ENCODE measurements at regions not wholly inside any gene's neighbourhood (a gene's known extent, or its start where the extent isn't known, plus 50 kb on each side); places are given as distances from the start of the nearest gene placed in this dataset.

DNA sequence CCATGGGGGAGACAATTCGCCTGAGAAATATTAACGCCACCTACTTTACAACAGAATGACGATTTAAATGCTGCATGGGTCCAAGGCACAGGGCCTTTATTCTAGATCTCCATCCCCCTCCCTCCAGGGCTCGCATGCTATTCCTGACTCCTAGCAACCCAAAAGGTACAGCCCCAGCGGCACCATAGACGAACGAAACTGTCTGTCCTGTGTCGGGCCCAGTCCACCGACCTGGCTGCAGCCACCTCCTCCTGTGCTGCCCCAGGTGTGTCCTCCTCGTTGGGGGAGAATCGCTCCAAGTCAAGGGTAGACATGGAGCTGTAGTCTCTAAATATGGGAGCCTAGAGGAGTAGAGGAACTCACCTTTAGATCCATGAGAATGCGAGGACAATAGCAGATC, 196.5 kb downstream of the TOMM20 start:
- DNase-seq, result no peak

DNA sequence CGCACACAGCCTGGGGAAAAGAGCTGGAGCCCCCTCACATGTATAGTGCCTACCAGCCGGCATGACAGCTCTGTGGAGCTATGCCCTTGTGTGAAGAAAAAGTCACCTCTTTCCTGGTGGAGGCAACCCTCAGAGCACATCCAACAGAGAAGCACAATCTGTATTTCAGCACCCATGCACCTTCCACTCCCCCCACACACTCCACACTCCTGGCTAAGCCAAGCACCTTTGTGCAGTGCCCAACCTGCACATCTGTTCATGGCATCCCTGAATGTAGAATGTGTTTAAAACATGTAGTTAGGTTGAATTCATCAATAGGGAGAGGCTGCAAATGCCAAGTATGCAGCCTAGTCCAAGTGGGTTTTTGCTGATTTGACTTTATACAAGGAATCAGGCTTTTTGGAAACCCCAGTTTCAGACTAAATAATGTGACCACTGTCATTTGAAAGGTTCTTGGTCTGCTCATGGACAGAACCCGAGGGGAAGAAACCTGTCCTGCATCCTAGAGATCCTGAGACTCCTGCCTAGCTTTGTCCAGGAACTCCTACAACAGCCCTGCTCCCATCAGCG, 197.1 kb downstream of the TOMM20 start:
- no peak for DNase-seq

DNA sequence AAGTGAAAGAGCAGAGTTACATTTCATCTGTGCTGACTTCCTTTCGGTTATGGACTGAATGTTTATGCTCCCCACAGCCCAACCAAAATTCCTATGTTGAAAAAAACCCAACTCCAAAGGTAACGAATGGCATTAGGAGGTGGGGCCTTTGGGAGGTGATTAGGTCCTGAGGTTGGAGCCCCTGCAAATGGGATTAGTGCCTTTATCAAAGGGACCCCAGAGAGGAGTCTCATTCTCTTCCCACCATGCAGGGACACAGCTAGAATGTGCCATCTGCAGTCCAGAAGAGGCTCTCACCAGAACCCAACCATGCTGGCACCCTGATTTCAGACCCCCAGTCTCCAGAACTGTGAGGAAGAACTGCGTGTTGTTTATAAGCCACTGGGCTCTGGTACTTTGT, 199.3 kb downstream of the TOMM20 start:
- no peak for DNase-seq

DNA sequence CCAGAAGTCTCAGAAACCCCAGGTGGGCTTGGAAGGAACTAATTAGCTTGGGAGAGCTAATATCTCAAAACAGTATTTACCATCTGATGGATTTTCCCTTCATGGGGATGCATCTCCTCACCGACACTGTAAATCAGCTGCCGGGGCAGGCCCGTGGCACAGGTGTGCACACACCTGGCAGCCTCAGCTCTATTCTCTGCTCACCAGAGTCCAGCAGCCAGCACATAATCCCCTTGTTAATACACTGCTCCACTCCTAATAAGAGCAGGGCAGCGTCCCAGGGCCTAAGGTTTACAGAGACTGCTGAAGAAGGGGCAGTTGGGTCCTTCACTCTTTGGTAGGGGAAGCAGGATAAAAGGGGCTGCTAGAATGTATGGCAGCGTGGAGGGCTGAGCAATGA, 200.0 kb downstream of the TOMM20 start:
- no peak for DNase-seq

DNA sequence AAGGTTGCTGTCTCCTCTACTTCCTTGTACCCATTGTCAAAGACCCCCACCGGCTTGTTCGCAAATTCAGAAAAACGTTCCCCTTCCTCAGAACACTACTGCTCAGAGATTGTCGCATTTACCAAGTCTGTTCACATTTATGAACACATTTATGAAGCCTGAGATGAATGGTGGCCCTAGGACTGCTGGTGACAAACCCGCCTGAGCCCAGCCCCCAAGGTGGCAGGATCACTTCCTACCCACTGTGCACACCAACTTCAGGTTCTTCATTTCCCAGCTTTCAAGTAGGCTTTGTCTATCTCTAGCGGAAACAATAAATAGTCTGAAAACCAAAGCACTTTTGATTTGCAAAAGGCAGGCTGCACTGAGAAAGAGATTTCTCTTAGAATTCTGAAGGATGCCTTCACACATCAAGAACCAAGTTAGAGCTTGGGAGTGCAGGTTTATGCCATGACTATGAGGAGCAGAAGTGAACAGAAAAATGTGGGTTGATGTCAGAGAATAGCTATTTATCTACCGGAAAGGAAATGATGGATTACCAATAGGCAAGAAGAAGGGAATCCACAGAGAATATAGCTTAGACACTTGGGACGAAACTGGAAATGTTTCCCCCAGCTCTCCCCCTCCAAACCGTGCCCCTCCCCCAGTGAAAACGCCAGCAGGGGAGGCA, 200.5 kb downstream of the TOMM20 start:
- peak; percentile 76 for DNase-seq

DNA sequence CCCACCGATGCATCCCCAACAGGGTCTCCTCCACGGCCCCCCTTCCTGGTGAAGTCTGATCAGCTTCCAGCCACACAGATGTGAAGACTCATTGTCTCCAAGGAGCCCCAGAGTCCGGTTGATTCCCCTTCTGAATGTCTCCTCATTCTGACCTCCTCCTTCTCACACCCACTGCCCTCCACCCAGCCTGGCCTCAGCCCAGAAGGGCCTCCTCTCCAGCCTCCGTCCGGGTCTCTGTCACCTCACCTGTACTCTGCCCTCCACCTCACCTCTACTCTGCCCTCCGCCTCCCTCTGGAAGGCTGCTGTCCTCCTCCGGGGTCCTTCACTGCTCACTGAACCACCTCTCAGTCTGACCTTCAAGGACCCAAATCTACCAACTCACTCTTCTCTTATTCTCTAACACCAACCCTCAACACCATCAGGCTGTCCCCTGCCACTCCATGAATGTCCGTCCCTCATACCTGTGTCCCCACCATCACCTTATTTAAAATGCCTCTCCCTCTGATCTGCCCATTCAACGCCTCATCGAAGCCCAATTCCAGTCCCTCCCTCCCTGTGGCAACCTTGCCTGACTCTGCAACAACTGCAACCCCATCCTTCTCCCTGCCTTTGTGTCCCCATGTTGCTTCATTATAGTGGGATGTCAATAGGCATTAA, 201.2 kb downstream of the TOMM20 start:
- DNase-seq, result no peak

DNA sequence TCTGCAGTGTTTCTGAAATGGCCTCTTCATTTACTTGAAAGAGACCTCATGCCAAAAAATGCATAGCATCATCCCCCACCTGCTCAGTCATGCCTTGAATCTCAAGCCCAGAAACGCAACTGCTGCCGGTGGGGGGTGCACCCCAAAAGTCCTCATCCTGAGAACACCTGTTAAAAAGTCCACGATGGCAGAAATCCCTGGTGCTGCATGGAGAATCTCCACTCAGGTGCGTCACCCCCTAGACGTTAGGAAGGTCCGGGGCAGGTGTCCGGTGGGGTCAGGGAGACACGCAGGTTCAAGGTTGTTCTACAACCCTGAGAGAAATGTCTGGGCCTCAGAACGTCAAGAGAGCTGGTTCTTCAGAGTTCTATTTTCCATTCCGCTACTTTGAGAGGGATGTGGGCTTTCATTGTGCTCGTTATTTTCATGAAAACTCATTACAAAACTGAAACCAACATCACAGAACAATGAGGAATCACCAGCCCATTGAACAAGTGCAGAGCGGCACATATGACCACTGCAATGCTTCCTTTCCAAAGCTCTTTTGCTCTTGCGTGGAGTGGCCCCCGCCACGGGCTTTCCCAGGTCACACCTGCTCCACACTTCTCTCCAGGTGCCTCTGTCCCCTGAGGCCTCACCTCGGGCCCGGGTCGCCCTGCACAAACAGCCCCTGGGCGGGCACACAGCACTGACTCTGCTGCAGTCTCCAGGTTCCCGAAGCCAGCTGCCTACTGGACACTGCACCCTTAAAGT, 201.9 kb downstream of the TOMM20 start:
- DNase-seq, result no peak

DNA sequence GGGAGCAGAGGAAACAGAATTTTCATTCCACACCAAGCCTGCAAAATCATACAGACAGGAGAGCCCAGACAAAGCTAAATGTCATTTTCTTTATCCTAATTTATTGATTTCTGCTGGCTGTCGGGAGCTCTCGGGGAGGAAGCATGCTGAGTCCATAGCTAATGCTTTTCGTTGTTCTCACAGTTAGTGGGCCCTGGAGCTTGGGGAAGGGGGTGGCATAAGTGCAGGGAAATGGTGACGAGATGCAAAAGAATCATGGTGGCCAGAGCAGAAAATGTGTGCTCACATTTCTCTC, 202.4 kb downstream of the TOMM20 start:
- DNase-seq, result no peak

DNA sequence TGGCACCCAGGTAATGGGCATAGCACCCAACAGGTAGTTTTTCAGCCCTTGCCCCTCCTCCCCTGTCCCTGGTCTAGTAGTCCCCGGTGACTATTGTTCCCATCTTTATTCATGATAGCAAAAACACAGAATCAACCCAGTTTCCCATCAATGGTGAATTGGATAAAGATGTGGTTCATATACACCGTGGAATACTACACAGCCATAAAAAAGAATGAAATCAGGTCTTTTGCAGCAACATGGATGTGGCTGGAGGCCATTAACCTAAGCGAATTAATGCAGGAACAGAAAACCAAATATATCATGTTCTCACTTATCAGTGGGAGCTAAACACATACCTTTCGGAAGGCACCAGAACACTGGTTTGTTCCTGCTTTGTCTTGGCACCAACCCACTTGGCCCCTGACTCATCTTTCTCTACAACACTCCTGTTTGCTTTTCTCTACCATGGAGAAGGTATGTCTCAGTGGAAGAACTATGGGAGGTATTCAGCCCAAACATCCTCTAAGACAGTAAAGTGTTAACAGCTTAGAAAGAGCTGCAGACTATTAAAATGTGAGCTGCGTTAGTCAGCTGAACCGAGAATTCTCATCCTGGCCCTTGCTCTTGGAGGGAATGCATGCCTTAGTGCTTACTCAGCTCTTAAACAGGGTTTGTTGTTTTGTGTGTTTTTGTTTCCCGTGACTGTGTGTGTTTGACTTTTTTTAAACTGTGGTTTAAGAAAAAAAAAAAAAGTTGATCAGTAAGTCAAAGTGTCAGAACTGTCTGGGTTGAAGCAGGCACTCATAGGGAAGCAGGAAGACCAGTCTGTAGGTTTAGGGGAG, 203.0 kb downstream of the TOMM20 start:
- peak; percentile 100 for DNase-seq

DNA sequence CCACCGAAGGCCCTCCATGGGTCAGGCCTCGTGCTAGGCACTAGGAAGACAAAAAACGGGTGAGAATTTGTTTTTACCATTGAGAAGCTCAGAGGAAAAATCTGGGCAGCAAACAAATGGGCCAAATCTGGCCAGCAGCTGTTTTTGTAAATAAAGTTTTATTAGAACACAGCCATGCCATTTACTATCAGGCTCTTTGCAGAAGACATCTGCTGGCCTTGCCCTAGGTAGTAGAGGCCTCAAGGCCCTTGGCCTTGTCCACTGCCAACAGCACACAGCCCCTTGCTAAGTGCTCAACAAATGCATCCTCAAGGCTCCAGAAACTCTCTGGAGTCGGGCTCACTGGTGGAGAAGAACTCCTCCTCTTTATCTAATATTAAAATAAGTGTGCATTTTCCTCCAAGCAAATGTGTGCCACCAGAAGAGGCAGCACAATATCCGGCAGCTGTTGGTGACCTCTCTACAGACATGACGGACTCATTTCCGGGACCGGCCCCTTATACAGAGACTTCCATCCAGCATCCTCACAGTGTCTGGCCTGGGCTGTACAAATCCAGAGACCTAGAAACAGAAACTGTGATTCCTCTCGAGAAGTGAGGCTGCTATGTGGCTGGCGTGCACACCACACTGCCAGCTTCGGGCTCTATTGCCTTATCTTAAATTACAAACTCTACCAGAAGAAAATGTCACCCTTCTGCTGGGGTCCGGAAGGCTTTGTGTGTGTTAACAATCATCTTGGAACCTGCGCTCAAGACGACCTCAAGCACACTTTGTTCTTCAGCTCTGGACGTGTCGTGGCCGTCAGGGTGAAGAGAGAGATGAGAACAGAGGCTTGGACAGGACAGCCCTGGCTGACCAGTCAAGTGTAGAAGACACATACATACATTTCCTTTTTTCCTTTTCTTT, 203.9 kb downstream of the TOMM20 start:
- DNase-seq, result no peak

DNA sequence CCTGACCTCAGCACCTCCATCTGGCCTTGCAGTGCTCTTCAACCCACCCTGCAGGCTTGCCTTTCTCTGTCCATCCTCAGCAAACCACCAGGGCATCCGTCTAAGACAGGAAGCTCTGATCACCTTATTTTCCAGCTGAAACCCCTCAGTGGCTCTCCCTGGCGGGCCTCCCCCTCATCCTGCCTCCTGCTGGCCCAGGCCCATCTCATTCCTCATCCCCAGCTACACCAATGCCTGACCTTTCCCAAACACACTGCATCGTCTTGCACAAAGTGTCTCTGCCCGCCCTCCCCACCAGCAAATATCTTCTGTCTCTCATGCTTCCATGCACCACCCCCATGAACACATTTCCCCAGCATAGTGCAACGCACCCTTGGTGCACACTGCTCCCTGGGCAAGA, 205.0 kb downstream of the TOMM20 start:
- DNase-seq, result no peak

DNA sequence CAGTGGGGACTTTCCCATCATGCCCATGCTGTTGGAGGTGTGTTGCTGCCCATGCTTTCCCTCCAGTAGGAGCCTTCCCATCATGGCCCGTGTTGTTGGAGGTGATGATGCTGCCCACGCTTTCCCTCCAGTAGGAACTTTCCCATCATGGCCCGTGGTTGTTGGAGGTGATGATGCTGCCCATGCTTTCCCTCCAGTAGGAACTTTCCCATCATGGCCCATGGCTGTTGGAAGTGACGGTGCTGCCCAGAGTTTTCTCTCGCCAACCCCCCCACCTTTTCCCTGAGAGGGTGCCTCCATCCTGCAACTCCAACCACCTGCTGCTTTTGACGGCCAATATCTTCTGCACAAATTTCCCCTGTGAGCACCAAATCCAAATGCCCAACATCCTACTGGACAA, 205.7 kb downstream of the TOMM20 start:
- DNase-seq, result no peak

DNA sequence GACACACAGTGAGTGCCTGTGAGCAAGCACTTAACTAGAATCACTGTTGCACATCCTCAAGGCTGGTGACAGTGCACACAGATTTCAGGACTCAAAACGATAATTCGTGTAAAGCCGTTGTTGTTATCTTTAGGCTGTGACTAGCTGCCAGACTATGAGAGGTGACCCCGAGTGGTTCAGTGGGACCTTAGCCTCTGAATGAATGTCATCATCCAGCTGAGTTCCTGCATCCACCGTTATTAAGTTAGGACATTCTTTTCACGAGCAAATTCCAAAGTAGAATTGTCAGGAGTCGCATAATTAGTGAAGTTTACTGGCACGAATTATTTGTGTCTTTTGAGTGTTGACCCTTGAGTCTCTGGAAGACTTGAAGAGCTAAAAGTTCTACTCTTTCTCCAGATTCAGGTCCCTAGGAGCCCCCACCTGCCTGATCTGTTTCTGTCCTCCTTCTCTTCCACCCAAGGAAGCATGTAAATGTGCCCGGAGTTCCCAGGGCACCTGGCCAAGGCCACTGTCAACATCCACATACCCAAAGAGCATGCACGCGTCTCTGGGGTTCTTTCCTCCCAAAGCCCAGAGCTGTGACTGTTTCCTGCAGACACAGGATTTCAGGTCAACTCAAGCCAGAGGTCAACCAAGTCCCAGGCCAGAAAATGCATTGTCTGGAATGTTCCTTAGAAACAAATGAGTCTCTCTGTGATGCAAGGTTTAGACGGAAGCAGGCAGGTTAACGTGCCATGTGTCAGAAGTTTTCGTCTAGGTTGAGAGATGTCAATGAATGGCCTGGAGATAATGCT, 207.2 kb downstream of the TOMM20 start:
- peak; percentile 55 for DNase-seq

DNA sequence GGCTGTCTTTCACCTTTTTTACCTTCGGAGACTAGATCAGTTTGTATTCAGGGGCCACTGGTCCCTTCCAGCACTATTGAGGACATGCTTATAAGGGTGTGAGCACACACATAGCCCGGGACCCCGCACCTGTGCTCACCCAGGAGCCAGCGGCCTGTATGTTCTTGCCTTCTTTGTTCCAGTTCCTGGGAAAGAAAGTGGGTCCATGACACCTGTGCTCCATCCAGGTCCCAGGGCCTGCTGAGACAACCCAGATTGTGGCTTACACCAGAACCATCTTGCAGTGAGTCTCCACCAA, 207.8 kb downstream of the TOMM20 start:
- no peak for DNase-seq

DNA sequence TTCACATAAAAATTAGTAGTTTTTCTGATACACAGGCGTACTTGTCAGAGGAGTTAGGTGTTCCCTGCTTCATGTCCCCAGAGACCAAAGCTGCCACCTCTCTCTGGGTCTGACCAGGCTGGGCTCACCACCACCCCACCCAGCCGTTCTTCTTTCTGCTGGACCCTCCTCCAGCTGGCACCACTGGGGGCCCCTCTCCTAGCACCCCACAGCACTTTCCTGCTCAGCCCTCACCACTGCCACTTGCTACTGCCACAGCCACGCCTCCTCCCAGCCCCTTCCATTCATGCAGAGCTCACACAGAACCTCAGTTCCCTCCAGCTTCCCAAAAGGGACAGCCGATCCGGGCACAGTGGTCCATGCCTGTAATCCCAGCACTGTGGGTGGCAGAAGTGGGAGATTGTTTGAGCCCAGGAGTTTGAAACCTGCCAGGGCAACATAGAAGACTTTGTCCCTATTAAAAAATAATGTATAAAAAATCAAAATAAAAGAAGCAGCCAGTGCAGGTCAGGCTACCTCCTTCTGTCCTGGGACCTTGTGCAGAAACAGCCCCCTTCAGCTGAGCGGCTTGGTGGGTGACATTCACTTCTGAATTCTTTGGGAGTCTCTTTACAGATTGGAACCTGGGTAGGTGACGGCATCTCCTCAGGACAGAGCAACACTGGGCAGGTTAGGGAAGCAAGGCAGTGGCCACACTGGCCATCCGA, 208.3 kb downstream of the TOMM20 start:
- DNase-seq, result no peak

DNA sequence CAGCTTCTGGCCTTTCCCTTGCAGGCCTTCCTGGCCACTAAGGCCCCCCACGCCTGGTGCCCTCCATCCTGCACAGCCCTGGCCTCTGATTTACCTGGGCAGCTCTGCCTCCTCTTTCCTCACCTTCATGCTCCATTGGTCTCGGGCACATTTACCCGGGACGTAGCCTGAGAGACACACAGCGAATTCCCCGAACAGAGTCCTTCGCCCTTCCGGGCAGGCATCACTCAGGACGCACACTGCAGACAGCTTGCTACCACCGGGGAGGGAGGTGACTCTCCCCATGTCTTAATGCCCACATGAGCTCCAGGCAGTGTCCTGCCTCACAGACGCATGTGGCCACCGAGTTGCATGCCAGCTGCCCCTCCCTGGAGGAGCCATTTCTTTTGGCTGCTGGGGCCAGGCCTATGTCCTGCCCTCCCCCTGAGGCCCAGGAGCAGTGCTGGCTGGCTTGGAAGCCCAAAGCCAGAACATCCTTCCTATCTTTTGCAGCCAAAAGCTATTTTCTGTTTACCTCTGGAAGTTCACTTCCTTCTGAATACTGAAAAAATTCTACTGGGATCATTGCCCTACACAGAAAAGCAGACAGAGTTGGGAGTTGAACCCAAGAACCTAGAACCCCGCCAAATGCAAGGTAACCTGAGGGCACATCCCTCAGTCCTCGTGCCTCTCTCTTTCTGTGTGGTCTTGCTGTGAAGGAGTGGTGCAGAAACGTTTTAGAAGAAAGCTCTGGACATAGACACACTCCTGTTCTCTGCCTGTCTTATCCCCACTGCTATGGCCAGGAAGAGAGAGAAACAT, 209.5 kb downstream of the TOMM20 start:
- DNase-seq, result no peak

DNA sequence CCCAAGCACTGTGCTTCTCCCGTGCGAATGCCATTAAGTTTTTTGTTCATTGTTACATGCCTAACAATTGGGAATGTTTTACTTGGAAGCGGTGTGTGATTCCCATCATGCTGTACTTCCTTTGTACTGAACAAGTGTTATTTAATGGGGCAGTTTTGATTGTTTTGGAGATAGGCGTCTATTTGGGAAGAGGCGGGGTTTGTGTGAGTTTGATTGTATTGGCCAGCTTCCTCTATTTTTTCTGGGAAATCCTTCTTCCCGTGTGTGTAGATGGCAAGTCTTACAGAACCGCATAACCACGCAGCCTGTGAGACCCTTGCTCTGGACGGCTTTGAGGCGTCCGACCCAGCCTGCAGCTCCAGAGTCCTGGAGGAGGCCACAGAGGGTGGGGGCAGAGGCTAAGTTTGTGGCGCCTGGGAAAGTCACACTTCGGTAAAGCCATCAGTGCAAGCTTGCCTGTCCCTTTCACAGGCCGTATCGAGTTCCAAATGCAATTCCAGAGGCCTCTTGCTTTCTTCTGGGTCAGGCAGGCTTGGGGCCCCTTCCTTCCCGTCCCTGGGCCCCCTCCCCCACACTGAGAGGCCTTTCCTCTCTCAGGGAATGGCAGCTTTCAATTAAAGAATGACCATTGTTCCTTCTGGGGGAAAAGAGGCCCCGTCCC, 210.3 kb downstream of the TOMM20 start:
- DNase-seq, result peak; percentile 47

DNA sequence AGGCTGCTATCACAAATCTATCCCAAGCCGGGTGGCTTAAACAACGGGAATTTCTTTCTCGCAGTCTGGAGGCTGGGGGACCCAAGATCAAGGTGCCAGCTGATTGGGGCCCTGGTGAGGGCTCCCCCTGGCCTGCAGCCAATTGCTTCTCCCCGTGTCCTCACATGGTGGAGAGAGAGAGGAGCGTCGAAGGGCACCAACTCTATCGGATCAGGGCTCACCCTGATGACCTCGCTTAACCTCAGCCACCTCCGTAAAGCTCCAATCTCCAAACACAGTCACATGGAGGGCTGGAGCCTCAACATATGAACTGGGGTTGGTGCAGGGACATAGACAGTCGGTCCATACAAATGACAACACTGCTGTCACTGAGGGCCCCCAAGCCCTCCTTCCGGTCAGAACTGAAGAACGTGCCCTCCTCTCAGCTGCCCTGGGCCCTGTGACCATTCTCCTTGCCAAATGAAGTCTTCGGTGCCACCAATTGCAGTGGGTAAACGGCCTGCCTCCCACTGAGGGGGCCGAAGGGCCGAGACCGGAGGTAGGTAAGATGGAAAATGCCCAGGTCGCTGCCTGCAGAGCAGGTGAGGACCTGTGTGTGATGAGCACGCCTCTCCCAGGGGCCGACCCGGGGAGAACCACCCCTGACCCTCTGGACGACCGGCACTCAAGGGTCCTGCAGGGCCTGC, 211.0 kb downstream of the TOMM20 start:
- DNase-seq, result no peak
